ENCODE measurements at regions not wholly inside any gene's neighbourhood (a gene's known extent, or its start where the extent isn't known, plus 50 kb on each side); places are given as distances from the start of the nearest gene placed in this dataset.

- no peak for TF ChIP-seq EZH2 (IDR thresholded peaks at IDR 0.05; ENCODE audit: low read length, missing control alignments)
- no peak for TF ChIP-seq CTCF (conservative IDR thresholded peaks at IDR 0.05 in 1 of 2, IDR thresholded peaks at IDR 0.05 in 1 of 2; ENCODE audit: low read depth in 1 of 2, low read length in 2 of 2)
Observed at GRCh38 chr7:25621993-25622392, 393.7 kb upstream of the NPVF start.
